Ovary (tissue), 3 donors: ENCODE measurements at regions not wholly inside any gene's neighbourhood (a gene's known extent, or its start where the extent isn't known, plus 50 kb on each side); places are given as distances from the start of the nearest gene placed in this dataset.

Experiments used
- EP300 ChIP-seq: sonication (generic); formaldehyde crosslinking; IDR thresholded peaks from one replicate; pipeline ENCODE4 v1.6.1; 2017; ENCODE audit warnings: antibody characterized with exemption
- POLR2A ChIP-seq: fragments of 450-650 bp; IDR thresholded peaks from one replicate; pipeline ENCODE4 v1.6.1; 2017; ENCODE audit warnings: antibody characterized with exemption, mild to moderate bottlenecking, moderate library complexity
- TF ChIP-seq, protein P1 (sequence below), 3 donors: fragments of 450-650 bp in 2 of 3; fragments of 200-600 bp in 1 of 3; IDR thresholded peaks; one replicate each; pipeline versions ENCODE4 v1.5.1 to v1.8.0; 2016 to 2022; ENCODE audit warnings: antibody characterized with exemption in 3 of 3, mild to moderate bottlenecking in 1 of 3
- donor health status: DM: no; HTN: no; CAD: no.

DNA sequence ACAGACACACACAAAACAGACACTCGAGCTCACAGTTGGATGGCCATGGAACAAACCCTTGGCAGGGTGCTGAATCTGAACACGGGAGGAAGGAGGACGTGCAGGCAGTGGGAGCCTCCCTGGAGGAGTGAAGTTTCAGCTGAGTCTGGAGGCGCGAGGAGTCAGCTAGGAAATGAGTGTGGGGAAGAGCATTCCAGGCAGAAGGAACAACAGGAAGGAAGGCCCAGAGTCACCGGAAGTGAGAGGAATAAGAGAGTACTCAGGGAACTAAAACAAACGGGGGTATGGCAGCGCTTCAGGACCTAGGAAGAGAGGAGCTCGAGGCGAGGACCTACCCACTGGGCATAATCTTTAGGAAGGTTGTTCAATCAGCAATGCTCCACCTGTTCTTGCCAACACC lies 137.3 kb downstream of the SYF2 start:
- no peak for TF ChIP-seq EP300
- no peak for TF ChIP-seq POLR2A
- TF ChIP-seq, protein P1, sequence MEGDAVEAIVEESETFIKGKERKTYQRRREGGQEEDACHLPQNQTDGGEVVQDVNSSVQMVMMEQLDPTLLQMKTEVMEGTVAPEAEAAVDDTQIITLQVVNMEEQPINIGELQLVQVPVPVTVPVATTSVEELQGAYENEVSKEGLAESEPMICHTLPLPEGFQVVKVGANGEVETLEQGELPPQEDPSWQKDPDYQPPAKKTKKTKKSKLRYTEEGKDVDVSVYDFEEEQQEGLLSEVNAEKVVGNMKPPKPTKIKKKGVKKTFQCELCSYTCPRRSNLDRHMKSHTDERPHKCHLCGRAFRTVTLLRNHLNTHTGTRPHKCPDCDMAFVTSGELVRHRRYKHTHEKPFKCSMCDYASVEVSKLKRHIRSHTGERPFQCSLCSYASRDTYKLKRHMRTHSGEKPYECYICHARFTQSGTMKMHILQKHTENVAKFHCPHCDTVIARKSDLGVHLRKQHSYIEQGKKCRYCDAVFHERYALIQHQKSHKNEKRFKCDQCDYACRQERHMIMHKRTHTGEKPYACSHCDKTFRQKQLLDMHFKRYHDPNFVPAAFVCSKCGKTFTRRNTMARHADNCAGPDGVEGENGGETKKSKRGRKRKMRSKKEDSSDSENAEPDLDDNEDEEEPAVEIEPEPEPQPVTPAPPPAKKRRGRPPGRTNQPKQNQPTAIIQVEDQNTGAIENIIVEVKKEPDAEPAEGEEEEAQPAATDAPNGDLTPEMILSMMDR (IDR thresholded peaks at IDR 0.05) = no peak
